ENCODE measurements at regions not wholly inside any gene's neighbourhood (a gene's known extent, or its start where the extent isn't known, plus 50 kb on each side); places are given as distances from the start of the nearest gene placed in this dataset.

- POLR2A ChIA-PET, result no interaction called here
- no peak for DNase-seq (ENCODE audit: low read depth, low spot score)
- no peak for TF ChIP-seq CTCF (IDR thresholded peaks at IDR 0.05; ENCODE audit: insufficient read depth, low read length, missing control alignments)
- CTCF ChIA-PET, result interaction anchor here (0.6 kb wide), 1 partner anchor 215 kb away, joined by 3 read pairs; no protein-coding TSS in a partner anchor
- H3K4me3 ChIP-seq (ENCODE audit: low read depth, low read length), result no peak overlapping the region
These were observed 83.8 kb upstream of the NXT1 start for GRCh38 chr20:23266530-23267398.

- CTCF ChIA-PET, result no interaction called here
- H3K4me3 ChIP-seq (ENCODE audit: low read depth, low read length), result no peak overlapping the region
- DNase-seq (ENCODE audit: low read depth, low spot score), result no peak
- POLR2A ChIA-PET, result no interaction called here
- TF ChIP-seq CTCF (IDR thresholded peaks at IDR 0.05; ENCODE audit: insufficient read depth, low read length, missing control alignments), result no peak
These were observed 85.4 kb upstream of the NXT1 start for GRCh38 chr20:23265226-23265625.

GRCh38 chr20:23264545-23264944, 86.0 kb upstream of the NXT1 start:
- CTCF ChIA-PET, result no interaction called here
- TF ChIP-seq CTCF (IDR thresholded peaks at IDR 0.05; ENCODE audit: insufficient read depth, low read length, missing control alignments), result no peak
- no peak for DNase-seq (ENCODE audit: low read depth, low spot score)
- POLR2A ChIA-PET, result no interaction called here
- no peak overlapping the region for H3K4me3 ChIP-seq (ENCODE audit: low read depth, low read length)

GRCh38 chr20:23260181-23260840, 90.3 kb upstream of the NXT1 start:
- ChIA-PET CTCF (no interaction called here), POLR2A (no interaction called here)
- TF ChIP-seq CTCF (IDR thresholded peaks at IDR 0.05; ENCODE audit: insufficient read depth, low read length, missing control alignments), result no peak

GRCh38 chr20:23258747-23259121, 91.9 kb upstream of the NXT1 start:
- DNase-seq (ENCODE audit: low read depth, low spot score), result no peak
- POLR2A ChIA-PET, result interaction anchor here (1.4 kb wide), 1 partner anchor 91 kb away, joined by 5 read pairs; no protein-coding TSS in a partner anchor
- no peak for TF ChIP-seq CTCF (IDR thresholded peaks at IDR 0.05; ENCODE audit: insufficient read depth, low read length, missing control alignments)
- no peak overlapping the region for H3K4me3 ChIP-seq (ENCODE audit: low read depth, low read length)
- CTCF ChIA-PET, result interaction anchor here (1.0 to 4.3 kb wide), 7 partner anchors 12 to 406 kb away, joined by 3 to 27 read pairs (median 7); no protein-coding TSS in a partner anchor

More at GRCh38 chr20:23260181-23260840, 90.3 kb upstream of the NXT1 start:
- no peak for DNase-seq (ENCODE audit: low read depth, low spot score)
- H3K4me3 ChIP-seq (ENCODE audit: low read depth, low read length), result no peak overlapping the region
